ENCODE measurements at regions not wholly inside any gene's neighbourhood (a gene's known extent, or its start where the extent isn't known, plus 50 kb on each side); places are given as distances from the start of the nearest gene placed in this dataset.

- Histone ChIP-seq H3K4me1 (replicated peaks in 1 of 2) (no peaks in the 10 kb centered on the region), H3K27me3 (no peaks in the 10 kb centered on the region), H3K36me3 (replicated peaks in 1 of 2) (no peaks in the 10 kb centered on the region), H3K4me3 (no peak overlapping the region), H3K9me3 (replicated peaks in 1 of 3) (no peaks in the 10 kb centered on the region), H3K27ac (no peak overlapping the region)
- intact Hi-C loops (cut with DNase I), result no loop called here
- WGBS, 4 donors, result 40 to 66% (median 57%) methylated on average over 1 of the region's 1 CpG
- TF ChIP-seq POLR2A (IDR thresholded peaks at IDR 0.05) (no peak), CTCF (IDR thresholded peaks at IDR 0.05) (no peak)
- no peak for DNase-seq
These were observed 354.9 kb upstream of the HS3ST1 start for GRCh38 chr4:11783588-11783987.

GRCh38 chr4:11782859-11783258 is 354.2 kb upstream of the HS3ST1 start:
- Histone ChIP-seq H3K9me3 (replicated peaks in 1 of 3) (no peaks in the 10 kb centered on the region), H3K27me3 (no peaks in the 10 kb centered on the region), H3K27ac (no peak overlapping the region), H3K4me3 (no peak overlapping the region), H3K4me1 (replicated peaks in 1 of 2) (no peaks in the 10 kb centered on the region), H3K36me3 (replicated peaks in 1 of 2) (no peaks in the 10 kb centered on the region)
- DNase-seq, result no peak
- WGBS, 4 donors, result 80 to 90% (median 85%) methylated on average over 5 of the region's 5 CpGs
- TF ChIP-seq POLR2A (IDR thresholded peaks at IDR 0.05), result no peak
- no peak for TF ChIP-seq CTCF (IDR thresholded peaks at IDR 0.05)
- intact Hi-C loops (cut with DNase I), result no loop called here

GRCh38 chr4:11777447-11777846 is 348.8 kb upstream of the HS3ST1 start:
- Histone ChIP-seq H3K27ac (no peak overlapping the region), H3K36me3 (replicated peaks in 1 of 2) (no peaks in the 10 kb centered on the region), H3K9me3 (replicated peaks in 1 of 3) (no peaks in the 10 kb centered on the region), H3K4me3 (no peak overlapping the region), H3K27me3 (no peaks in the 10 kb centered on the region), H3K4me1 (replicated peaks in 1 of 2) (no peaks in the 10 kb centered on the region)
- TF ChIP-seq POLR2A (IDR thresholded peaks at IDR 0.05) (no peak), CTCF (IDR thresholded peaks at IDR 0.05) (no peak)
- intact Hi-C loops (cut with DNase I), result no loop called here
- no peak for DNase-seq
- 71 to 82% (median 78%) methylated on average over 3 of the region's 3 CpGs for WGBS, 4 donors

GRCh38 chr4:11774346-11774745 is 345.7 kb upstream of the HS3ST1 start:
- TF ChIP-seq CTCF (IDR thresholded peaks at IDR 0.05) (no peak), POLR2A (IDR thresholded peaks at IDR 0.05) (no peak)
- H3K27me3 ChIP-seq, result no peaks in the 10 kb centered on the region
- no peaks in the 10 kb centered on the region for H3K9me3 ChIP-seq (replicated peaks in 1 of 3)
- no peak for DNase-seq
- no peak overlapping the region for H3K4me3 ChIP-seq
- H3K36me3 ChIP-seq (replicated peaks in 1 of 2), result no peaks in the 10 kb centered on the region
- H3K27ac ChIP-seq, result no peak overlapping the region
- intact Hi-C loops (cut with DNase I), result no loop called here
- H3K4me1 ChIP-seq (replicated peaks in 1 of 2), result peaks cover 5 to 8% of the 10 kb centered on the region in 2 donors
- 59 to 76% (median 70%) methylated on average over 2 of the region's 2 CpGs for WGBS, 4 donors
